ENCODE measurements at regions not wholly inside any gene's neighbourhood (a gene's known extent, or its start where the extent isn't known, plus 50 kb on each side); places are given as distances from the start of the nearest gene placed in this dataset.

GRCh38 chr6:139759086-139759485, 384.6 kb upstream of the CITED2 start:
- no peak for DNase-seq (ENCODE audit: low read depth)
- TF ChIP-seq CTCF (IDR thresholded peaks at IDR 0.05; ENCODE audit: low read depth, low read length) (no peak), MAX (IDR thresholded peaks at IDR 0.05; ENCODE audit: low read depth, low read length) (no peak), MYC (IDR thresholded peaks at IDR 0.05; ENCODE audit: low read depth, low read length) (no peak), POLR2A (IDR thresholded peaks at IDR 0.05; ENCODE audit: extremely low read depth, insufficient read length) (no peak)
- no peak overlapping the region for H3K4me3 ChIP-seq (ENCODE audit: low read depth, low read length)

GRCh38 chr6:139758209-139758611, 383.8 kb upstream of the CITED2 start:
- H3K4me3 ChIP-seq (ENCODE audit: low read depth, low read length) = no peak overlapping the region
- no peak for DNase-seq (ENCODE audit: low read depth)
- no peak for TF ChIP-seq CTCF (IDR thresholded peaks at IDR 0.05; ENCODE audit: low read depth, low read length)
- no peak for TF ChIP-seq MAX (IDR thresholded peaks at IDR 0.05; ENCODE audit: low read depth, low read length)
- no peak for TF ChIP-seq MYC (IDR thresholded peaks at IDR 0.05; ENCODE audit: low read depth, low read length)
- no peak for TF ChIP-seq POLR2A (IDR thresholded peaks at IDR 0.05; ENCODE audit: extremely low read depth, insufficient read length)

- DNase-seq (ENCODE audit: low read depth) = peak; percentile 20
- TF ChIP-seq MYC (IDR thresholded peaks at IDR 0.05; ENCODE audit: low read depth, low read length) (no peak), MAX (IDR thresholded peaks at IDR 0.05; ENCODE audit: low read depth, low read length) (no peak), CTCF (IDR thresholded peaks at IDR 0.05; ENCODE audit: low read depth, low read length) (no peak), POLR2A (IDR thresholded peaks at IDR 0.05; ENCODE audit: extremely low read depth, insufficient read length) (no peak)
- no peak overlapping the region for H3K4me3 ChIP-seq (ENCODE audit: low read depth, low read length)
Measured at GRCh38 chr6:139757784-139758183, 383.3 kb upstream of the CITED2 start.

GRCh38 chr6:139756381-139756780, 381.9 kb upstream of the CITED2 start:
- DNase-seq (ENCODE audit: low read depth) = no peak
- TF ChIP-seq MYC (IDR thresholded peaks at IDR 0.05; ENCODE audit: low read depth, low read length) = no peak
- no peak for TF ChIP-seq CTCF (IDR thresholded peaks at IDR 0.05; ENCODE audit: low read depth, low read length)
- TF ChIP-seq MAX (IDR thresholded peaks at IDR 0.05; ENCODE audit: low read depth, low read length) = no peak
- TF ChIP-seq POLR2A (IDR thresholded peaks at IDR 0.05; ENCODE audit: extremely low read depth, insufficient read length) = no peak
- no peak overlapping the region for H3K4me3 ChIP-seq (ENCODE audit: low read depth, low read length)

- no peak overlapping the region for H3K4me3 ChIP-seq (ENCODE audit: low read depth, low read length)
- TF ChIP-seq POLR2A (IDR thresholded peaks at IDR 0.05; ENCODE audit: extremely low read depth, insufficient read length) = no peak
- no peak for TF ChIP-seq MYC (IDR thresholded peaks at IDR 0.05; ENCODE audit: low read depth, low read length)
- no peak for TF ChIP-seq MAX (IDR thresholded peaks at IDR 0.05; ENCODE audit: low read depth, low read length)
- no peak for TF ChIP-seq CTCF (IDR thresholded peaks at IDR 0.05; ENCODE audit: low read depth, low read length)
- no peak for DNase-seq (ENCODE audit: low read depth)
Measured at GRCh38 chr6:139754898-139755775, 380.7 kb upstream of the CITED2 start.
